Vagina (tissue), 2 donors: ENCODE measurements at regions not wholly inside any gene's neighbourhood (a gene's known extent, or its start where the extent isn't known, plus 50 kb on each side); places are given as distances from the start of the nearest gene placed in this dataset.

Source experiments
- DNase-seq, 2 donors: peaks; one replicate each; pipeline ENCODE4 v3.0.0-alpha.2; 2017; ENCODE audit errors: extremely low spot score in 2 of 2
- H3K27ac ChIP-seq: fragments of 200-600 bp; sonication (generic); one replicate; pipeline ENCODE4 v1.5.1; 2019
- H3K27me3 ChIP-seq: fragments of 200-600 bp; sonication (generic); one replicate; pipeline ENCODE4 v1.5.1; 2019
- H3K36me3 ChIP-seq, 2 donors: fragments of 200-600 bp; sonication (generic); one replicate each; pipeline ENCODE4 v1.5.1; 2017 to 2019
- H3K4me1 ChIP-seq: fragments of 200-600 bp; sonication (generic); one replicate; pipeline ENCODE4 v1.5.1; 2019
- H3K4me3 ChIP-seq, 2 donors: fragments of 200-600 bp; sonication (generic); 1 replicate in 1 of 2; 2 replicates in 1 of 2; pipeline ENCODE4 v1.5.1; 2016 to 2019
- H3K9me3 ChIP-seq: fragments of 200-600 bp; sonication (generic); one replicate; pipeline ENCODE4 v1.5.1; 2019
- POLR2A ChIP-seq, 2 donors: fragments of 450-650 bp; IDR thresholded peaks; one replicate each; pipeline ENCODE4 v1.6.1; 2017; ENCODE audit warnings: antibody characterized with exemption in 2 of 2, mild to moderate bottlenecking in 2 of 2, moderate library complexity in 2 of 2
- POLR2AphosphoS5 ChIP-seq, 2 donors: sonication (generic); formaldehyde crosslinking; IDR thresholded peaks; one replicate each; pipeline ENCODE4 v1.9.0; 2017; ENCODE audit warnings: antibody characterized with exemption in 2 of 2, mild to moderate bottlenecking in 2 of 2, low read depth in 1 of 2; ENCODE audit not compliant: insufficient read depth in 1 of 2
- intact Hi-C: fragments of 100-400 bp; cut with DNase I; formaldehyde crosslinking; loops from one replicate; pipeline ENCODE4 v1.15.1; 2023
- TF ChIP-seq, protein P1 (sequence below), 3 experiments: fragments of 450-650 bp in 2 of 3; fragments of 200-600 bp in 1 of 3; sonication (generic) in 1 of 3; IDR thresholded peaks; one replicate each; pipeline ENCODE4 v1.5.1; 2017 to 2019; ENCODE audit warnings: antibody characterized with exemption in 3 of 3, mild to moderate bottlenecking in 2 of 3, moderate library complexity in 2 of 3

DNA sequence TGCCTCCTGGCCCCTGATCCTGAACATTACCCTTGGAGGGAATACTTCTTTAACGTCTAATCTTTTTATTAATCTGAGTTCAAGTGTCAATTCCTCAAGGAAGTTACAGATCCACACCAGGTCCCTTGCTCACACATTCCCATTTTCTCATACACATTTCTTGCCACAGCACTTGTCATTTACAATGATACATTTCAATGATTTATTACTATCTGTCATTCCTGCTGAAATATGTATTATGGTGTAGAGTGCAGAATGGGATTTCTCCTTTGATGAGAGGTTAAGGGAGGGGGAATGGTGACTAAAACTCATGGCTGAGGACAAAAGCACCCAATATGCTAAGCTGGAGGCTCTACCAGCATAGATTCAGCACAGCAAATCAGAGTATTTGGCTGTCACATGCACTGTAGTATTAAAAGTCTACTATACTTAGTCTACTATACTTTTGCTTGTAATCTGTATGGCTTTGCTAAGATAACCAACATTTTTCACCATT is 982.5 kb downstream of the TTLL7 start:
- no peaks in the 10 kb centered on the region for H3K36me3 ChIP-seq
- no peaks in the 10 kb centered on the region for H3K27me3 ChIP-seq
- no peaks in the 10 kb centered on the region for H3K9me3 ChIP-seq
- TF ChIP-seq, protein P1, sequence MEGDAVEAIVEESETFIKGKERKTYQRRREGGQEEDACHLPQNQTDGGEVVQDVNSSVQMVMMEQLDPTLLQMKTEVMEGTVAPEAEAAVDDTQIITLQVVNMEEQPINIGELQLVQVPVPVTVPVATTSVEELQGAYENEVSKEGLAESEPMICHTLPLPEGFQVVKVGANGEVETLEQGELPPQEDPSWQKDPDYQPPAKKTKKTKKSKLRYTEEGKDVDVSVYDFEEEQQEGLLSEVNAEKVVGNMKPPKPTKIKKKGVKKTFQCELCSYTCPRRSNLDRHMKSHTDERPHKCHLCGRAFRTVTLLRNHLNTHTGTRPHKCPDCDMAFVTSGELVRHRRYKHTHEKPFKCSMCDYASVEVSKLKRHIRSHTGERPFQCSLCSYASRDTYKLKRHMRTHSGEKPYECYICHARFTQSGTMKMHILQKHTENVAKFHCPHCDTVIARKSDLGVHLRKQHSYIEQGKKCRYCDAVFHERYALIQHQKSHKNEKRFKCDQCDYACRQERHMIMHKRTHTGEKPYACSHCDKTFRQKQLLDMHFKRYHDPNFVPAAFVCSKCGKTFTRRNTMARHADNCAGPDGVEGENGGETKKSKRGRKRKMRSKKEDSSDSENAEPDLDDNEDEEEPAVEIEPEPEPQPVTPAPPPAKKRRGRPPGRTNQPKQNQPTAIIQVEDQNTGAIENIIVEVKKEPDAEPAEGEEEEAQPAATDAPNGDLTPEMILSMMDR (IDR thresholded peaks at IDR 0.05): no peak
- TF ChIP-seq POLR2AphosphoS5 (IDR thresholded peaks at IDR 0.05; ENCODE audit: insufficient read depth in 1 of 2, low read depth in 1 of 2): no peak
- H3K4me3 ChIP-seq: no peak overlapping the region
- intact Hi-C loops: no loop called here
- H3K27ac ChIP-seq: no peak overlapping the region
- no peak for DNase-seq
- H3K4me1 ChIP-seq: no peaks in the 10 kb centered on the region

DNA sequence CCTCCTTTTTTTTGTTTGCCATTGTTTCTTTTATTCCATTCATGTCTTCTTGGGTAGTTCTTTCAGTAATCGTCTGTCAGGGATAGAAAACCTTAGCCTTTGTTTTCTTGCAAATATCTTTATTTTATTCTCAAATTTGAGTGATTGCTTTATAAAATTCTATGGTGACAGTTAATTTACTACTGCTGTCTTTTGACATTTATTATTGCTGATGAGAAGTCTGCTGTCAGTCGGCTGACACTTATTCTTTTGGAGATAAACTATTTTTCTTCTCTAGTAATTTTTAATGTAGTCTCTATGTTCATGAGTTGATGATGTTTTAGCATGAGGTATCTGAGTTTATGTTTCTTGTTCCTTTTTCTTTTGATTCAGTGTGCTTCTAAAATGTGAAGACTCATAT is 983.8 kb downstream of the TTLL7 start:
- Histone ChIP-seq H3K27me3 (no peaks in the 10 kb centered on the region), H3K4me3 (no peak overlapping the region), H3K9me3 (no peaks in the 10 kb centered on the region), H3K4me1 (no peaks in the 10 kb centered on the region), H3K27ac (no peak overlapping the region), H3K36me3 (no peaks in the 10 kb centered on the region)
- no peak for DNase-seq
- no peak for TF ChIP-seq POLR2AphosphoS5 (IDR thresholded peaks at IDR 0.05; ENCODE audit: insufficient read depth in 1 of 2, low read depth in 1 of 2)
- TF ChIP-seq, protein P1 (IDR thresholded peaks at IDR 0.05): no peak
- TF ChIP-seq POLR2A (IDR thresholded peaks at IDR 0.05): no peak
- intact Hi-C loops: no loop called here

DNA sequence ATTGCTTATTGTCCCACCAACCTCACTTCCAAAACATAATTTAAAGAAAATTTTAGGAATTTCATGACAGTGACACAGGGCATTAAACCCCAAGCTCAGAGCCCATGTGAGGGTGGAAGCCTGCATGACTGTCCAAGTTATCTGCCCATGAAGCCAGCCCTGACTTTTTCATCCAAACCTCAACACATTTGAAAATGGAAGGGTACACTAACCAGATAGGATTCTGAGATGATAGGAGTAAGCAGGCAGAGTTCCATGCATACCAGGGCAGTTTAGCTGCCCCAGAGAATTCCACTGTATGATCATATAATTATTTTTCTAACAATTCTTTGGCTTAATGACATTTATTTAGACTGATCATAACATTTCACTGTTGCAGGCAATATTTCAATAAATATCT is 986.0 kb downstream of the TTLL7 start:
- DNase-seq: no peak

DNA sequence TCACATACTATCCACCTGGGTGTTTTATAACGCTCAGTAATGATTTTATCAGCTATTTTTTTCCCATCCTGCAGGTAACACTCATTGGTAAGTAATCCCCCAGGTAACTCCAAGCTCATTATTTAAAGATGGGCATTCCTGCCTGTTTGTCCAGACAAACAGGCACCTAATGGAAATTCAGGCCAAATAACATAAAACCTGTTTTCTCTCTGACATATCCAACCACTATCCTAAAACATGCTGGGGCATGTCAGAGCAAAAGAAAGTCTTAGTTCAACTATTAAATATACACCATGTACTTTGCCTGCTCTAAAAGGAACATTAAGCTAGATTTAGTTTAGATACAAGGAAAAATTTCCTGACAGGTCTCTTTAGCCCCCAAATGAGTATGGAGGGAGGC is 987.7 kb downstream of the TTLL7 start:
- TF ChIP-seq, protein P1 (IDR thresholded peaks at IDR 0.05): no peak
- TF ChIP-seq POLR2A (IDR thresholded peaks at IDR 0.05) (no peak), POLR2AphosphoS5 (IDR thresholded peaks at IDR 0.05; ENCODE audit: insufficient read depth in 1 of 2, low read depth in 1 of 2) (no peak)
- H3K9me3 ChIP-seq: no peaks in the 10 kb centered on the region
- H3K27ac ChIP-seq: no peak overlapping the region
- H3K27me3 ChIP-seq: no peaks in the 10 kb centered on the region
- H3K36me3 ChIP-seq: no peaks in the 10 kb centered on the region
- no peak overlapping the region for H3K4me3 ChIP-seq
- intact Hi-C loops: no loop called here
- H3K4me1 ChIP-seq: no peaks in the 10 kb centered on the region
- DNase-seq: no peak

More for the DNA sequence above, 986.0 kb downstream of the TTLL7 start:
- Histone ChIP-seq H3K9me3 (no peaks in the 10 kb centered on the region), H3K36me3 (no peaks in the 10 kb centered on the region), H3K4me1 (no peaks in the 10 kb centered on the region), H3K27ac (no peak overlapping the region), H3K27me3 (no peaks in the 10 kb centered on the region), H3K4me3 (no peak overlapping the region)
- intact Hi-C loops: no loop called here
- TF ChIP-seq, protein P1 (IDR thresholded peaks at IDR 0.05): no peak
- no peak for TF ChIP-seq POLR2AphosphoS5 (IDR thresholded peaks at IDR 0.05; ENCODE audit: insufficient read depth in 1 of 2, low read depth in 1 of 2)
- no peak for TF ChIP-seq POLR2A (IDR thresholded peaks at IDR 0.05)

DNA sequence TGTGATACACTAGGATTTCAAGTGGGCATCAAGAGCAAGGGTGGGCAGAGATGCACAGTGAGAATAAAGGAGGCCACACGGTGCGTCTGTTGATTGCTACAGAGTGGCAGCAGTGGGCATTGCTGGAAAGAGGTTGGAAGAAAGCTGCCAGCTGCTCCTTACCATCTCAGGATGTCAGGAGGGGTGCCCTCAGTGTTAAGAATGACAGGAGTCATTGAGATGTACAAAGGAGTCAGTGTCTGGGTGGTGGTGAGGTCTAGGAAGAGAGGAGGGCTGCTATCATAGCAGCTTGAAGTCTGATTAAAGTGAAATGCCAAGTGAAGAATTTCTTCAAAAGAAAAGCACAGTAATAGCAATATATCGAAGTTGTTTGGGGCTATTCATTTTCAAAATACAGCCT is 992.7 kb downstream of the TTLL7 start:
- DNase-seq: no peak
- no peak overlapping the region for H3K27ac ChIP-seq
- H3K27me3 ChIP-seq: no peaks in the 10 kb centered on the region
- intact Hi-C loops: no loop called here
- TF ChIP-seq POLR2A (IDR thresholded peaks at IDR 0.05): no peak
- TF ChIP-seq, protein P1 (IDR thresholded peaks at IDR 0.05): no peak
- TF ChIP-seq POLR2AphosphoS5 (IDR thresholded peaks at IDR 0.05; ENCODE audit: insufficient read depth in 1 of 2, low read depth in 1 of 2): no peak
- H3K36me3 ChIP-seq: no peaks in the 10 kb centered on the region
- H3K4me3 ChIP-seq: no peak overlapping the region
- no peaks in the 10 kb centered on the region for H3K9me3 ChIP-seq
- H3K4me1 ChIP-seq: no peaks in the 10 kb centered on the region
